Transverse colon (tissue), 3 donors: ENCODE measurements at regions not wholly inside any gene's neighbourhood (a gene's known extent, or its start where the extent isn't known, plus 50 kb on each side); places are given as distances from the start of the nearest gene placed in this dataset.

Experiments used
- CTCF ChIP-seq, 5 experiments: fragments of 200-600 bp in 3 of 5; fragments of 450-650 bp in 2 of 5; sonication (generic) in 3 of 5; IDR thresholded peaks; 1 replicate in 2 of 5; 2 replicates in 3 of 5; pipeline ENCODE4 v1.5.1; 2016 to 2017; ENCODE audit warnings: antibody characterized with exemption in 5 of 5, inconsistent platforms in 3 of 5, mild to moderate bottlenecking in 2 of 5, moderate library complexity in 1 of 5
- POLR2A ChIP-seq: fragments of 450-650 bp; IDR thresholded peaks from one replicate; pipeline ENCODE4 v1.6.1; 2016; ENCODE audit warnings: antibody characterized with exemption, mild to moderate bottlenecking, moderate library complexity

- TF ChIP-seq CTCF (IDR thresholded peaks at IDR 0.05), result peak in 1 of 5 experiments; percentile 3
- TF ChIP-seq POLR2A, result no peak
Measured at GRCh38 chr4:73923631-73923937, 54.4 kb downstream of the CXCL1 start.
